ENCODE measurements at regions not wholly inside any gene's neighbourhood (a gene's known extent, or its start where the extent isn't known, plus 50 kb on each side); places are given as distances from the start of the nearest gene placed in this dataset.
"Not testable (repeated sequence)": the region's sequence is repeated elsewhere in the genome, so short reads cannot be mapped to it uniquely, and the experiment has no call there.

DNA sequence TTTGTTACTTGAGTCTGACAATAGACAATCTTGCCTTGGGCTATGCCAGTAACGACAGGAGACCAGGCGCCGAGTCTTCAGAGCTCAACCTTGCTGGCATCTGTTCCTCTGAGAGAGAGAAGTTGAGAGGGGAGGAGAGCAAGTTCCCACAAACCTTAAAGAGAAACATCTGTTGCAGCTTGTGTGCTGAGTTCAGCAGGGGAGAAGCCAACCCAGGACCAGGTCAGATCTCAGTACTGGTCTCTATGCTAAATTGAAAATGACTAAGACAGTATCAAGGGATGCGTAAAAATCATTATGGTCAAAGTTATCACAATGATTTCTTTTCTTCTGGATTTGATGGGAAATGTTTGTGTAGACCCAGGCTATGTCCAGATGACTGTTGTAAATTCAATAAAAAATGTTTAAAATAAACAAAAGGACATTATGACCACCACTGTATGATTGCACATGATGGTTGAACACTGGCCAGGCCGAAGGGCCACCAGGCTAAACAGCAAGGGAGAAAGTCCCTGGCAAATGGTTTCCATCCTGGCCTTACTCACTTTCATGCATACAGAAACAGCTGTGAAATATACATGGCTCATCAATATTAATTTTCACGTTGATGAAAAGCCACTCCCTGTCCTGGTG is 100.3 kb upstream of the PMAIP1 start:
- DNase-seq: no peak

DNA sequence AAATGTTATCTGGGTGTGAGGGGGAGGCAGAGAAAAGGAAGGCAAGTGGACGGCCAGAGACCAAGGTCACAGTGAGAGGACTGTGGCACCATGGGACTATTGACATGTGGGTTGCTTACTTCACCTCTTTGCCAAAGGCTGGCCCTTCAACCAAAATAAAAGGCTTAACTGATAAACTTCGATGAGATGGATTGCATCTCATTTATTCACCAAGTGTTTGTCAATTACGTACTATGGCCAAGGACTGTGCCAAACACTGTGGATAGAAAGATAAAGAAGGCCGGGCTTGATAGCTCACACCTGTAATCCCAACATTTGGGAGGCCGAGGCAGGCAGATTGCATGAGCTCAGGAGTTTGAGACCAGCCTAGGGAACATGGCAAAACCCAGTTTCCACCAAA is 98.7 kb upstream of the CCBE1 start:
- DNase-seq: no peak

DNA sequence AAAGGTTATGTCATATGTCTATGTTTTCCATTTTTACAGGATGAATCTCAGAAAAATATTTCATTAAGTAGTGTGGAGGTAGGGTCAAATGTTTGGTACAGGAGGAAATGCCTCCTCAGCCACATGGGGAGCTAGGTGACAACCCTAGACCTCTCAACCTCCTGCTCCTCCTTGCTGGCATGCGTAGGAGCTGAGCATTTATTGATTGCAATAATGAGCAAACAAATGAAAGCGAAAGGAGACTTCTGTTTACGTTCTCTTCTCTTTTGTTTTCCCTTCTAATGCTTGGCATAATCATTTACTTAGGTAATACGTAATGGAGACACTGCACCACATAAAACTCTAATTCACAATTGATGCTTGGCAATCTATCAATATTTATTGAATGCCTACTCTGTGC is 95.1 kb upstream of the CCBE1 start:
- no peak for DNase-seq

DNA sequence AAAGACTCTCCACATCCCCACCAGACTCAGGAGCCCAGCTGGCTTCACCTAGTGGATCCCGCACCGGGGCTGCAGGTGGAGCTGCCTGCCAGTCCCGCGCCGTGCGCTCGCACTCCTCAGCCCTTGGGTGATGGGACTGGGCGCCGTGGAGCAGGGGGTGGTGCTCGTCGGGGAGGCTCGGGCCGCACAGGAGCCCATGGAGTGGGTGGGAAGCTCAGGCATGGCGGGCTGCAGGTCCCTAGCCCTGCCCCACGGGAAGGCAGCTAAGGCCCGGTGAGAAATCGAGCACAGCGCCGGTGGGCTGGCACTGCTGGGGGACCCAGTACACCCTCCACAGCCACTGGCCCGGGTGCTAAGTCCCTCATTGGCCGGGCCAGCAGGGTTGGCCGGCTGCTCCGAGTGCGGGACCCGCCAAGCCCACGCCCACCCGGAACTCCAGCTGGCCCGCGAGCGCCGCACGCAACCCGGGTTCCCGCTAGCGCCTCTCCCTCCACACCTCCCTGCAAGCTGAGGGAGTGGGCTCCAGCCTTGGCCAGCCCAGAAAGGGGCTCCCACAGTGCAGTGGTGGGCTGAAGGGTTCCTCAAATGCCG is 93.2 kb upstream of the CCBE1 start:
- DNase-seq: not testable (repeated sequence)

DNA sequence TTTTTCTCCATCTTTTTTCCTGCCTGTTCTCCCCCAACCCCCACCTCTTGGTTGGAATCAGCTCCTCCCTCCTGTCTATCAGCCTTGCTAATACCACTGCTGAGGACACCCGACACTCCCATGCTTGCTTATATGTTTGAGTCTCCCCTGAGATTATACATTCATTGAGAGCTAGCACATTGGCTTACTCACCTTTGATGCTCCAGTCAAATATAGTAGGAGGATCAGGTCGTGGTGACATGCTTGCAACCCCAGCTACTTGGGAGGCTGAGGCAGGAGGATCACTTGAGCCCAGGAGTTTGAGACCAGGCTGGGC is 91.5 kb upstream of the CCBE1 start:
- no peak for DNase-seq

DNA sequence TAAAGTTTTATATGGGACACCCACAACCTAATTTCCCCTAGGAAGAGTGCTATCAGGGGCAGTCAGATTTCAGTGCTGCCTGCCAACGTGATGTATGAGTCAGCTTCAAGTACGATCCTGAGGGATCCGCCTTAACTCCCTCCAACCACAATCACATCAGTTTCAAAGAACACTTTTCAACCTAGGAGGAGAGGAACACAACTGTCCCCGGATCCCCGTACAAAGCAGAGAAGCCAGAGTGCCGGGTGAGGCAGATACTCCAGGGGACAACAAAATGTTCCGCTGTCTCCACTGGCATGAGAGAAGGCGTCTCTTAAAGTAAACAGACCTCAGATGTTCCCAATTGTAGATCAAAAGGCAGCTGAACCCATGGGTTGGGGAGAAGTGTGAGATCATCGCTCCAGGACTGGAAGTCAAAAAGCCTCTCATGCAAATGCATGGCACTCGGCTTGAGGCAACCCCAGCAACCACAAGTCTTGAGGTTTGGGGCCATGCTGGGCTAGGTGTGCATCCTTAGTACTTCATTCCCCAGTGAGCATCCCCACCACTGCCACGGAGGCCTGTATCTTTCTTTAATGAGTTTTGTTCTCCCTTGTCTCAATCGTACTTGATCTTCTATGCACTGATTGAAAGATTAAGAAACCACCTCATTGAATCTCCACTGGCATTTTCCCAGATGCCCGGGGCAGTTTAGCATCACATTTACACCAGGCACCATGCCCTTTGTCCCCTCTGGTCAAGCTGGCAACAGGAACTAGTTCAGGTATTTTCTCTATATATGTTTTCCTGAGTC is 91.0 kb upstream of the CCBE1 start:
- no peak for DNase-seq

DNA sequence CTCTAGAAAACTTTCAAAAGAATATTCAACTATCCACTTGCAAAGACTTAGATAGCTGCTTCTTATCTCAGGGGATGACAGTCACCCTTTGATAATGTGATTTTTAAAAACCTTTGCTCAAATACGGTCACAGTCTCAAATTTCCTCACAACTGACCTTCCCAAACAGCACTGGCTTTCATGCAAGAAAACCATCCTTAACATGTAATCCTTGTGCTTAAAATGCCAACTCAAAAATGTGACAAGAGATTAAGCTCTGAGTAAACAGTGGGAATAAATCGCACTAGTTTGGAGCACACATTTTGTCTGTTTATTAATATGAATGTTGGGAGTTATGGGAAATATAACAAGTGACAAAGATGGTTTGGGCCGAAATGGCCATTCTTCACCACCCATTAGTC is 87.5 kb upstream of the CCBE1 start:
- DNase-seq: no peak

DNA sequence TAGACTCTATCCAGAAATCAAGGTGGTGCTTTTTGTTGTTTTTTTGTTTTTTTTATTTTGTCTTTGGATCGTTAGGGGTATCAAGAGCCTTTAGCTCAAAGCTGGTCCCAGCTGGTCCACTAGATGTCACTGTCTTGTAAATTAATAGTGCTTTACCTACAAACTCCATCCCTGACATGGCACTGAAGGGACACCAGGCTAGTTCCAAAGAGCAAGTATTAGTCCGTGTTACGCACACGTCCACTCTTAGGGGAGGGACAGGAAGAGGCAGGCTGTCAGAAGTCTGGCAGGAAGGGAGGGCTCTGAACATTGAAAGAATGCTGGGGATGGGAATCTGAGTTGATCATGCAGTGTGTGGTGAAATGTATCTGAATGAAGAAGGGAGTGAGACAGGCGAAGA is 85.9 kb upstream of the CCBE1 start:
- no peak for DNase-seq

DNA sequence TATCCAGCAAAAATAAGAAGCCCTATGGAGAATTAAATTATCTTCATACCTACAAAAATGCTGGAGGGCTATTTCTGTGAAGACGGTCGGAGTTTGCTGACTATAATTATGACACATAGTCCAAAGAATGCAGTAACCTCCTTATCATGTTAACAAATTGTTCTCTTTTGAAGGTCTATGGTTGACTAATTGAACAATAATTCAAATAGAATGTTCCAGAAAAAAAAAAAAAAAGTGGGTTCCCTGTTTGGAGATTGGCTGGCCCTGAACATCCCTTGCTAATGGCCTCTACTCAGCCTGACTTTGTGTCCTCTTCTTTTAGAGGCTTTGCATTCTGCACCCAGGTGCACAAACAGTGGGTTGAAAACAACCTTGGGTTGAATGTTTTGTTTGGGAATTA is 82.8 kb upstream of the CCBE1 start:
- DNase-seq: no peak

DNA sequence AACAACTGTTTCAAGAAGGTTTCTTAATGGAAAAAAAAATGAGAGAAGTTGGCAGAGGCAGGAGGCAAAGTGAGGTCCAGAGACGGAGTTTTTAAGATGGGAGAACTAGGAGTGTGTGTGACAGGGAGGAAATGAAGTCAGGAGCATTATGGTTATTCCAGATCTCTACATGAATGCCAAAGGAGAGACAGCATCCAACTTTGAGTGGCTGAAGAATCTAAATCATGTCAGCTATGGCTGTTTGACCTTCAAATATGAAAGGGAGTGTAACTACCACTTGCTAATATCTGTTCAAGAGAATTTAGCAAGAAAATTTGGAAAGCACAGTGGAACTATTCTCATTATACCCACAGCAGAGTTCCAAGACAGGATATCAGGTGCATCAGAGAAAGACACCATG is 81.2 kb upstream of the CCBE1 start:
- no peak for DNase-seq

DNA sequence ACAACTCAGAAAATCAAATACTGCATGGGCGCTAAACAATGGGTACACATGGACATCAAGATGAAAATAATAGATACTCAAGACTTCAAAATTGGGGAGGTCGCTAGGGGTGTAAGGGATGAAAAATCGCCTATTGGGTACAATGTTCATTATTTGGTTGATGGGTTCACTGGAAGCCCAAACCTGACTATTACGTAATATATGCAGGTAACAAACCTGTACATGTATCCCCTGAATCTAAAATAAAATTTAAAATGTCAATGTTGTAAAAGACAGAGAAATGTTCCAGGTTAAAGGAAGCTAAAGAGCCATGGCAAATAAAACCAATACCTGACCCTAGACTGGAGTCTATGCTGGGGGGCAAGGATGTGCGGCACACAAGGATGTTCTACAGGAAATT is 80.4 kb upstream of the CCBE1 start:
- DNase-seq: no peak

DNA sequence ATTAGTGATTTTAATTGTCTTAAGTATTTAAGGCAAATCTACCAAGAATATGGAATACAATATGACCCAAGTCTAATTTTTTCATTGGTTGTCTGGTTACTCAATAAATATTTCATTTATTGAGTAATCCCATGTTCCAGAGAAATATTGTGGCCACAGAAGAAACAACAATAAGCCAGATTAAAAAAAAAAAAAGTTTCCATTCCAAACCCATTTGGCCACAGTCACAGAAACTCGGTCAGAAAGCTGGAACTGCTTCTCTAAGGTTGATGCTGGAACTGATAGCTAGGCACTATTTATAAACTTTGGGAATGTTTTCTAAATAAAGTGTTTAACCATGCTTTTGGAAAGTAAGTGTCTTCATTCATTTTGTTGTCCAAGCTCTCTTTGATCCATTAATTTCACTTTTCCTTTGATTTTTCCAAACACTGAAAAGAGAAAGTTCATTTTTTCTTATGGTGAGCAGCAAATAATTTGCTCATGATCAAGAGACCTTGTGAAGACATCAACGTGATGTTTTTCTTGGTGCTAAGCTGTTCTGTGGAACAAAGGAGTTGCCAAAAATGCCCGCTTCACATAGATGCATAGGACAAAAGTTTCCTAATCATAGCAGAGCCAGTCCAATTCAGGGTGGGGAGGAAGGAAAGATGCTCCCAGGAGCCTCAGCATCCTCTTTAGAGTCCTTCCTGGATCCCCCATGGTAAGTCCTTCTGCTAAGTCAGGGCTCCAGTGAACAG is 72.1 kb upstream of the CCBE1 start:
- DNase-seq: no peak

DNA sequence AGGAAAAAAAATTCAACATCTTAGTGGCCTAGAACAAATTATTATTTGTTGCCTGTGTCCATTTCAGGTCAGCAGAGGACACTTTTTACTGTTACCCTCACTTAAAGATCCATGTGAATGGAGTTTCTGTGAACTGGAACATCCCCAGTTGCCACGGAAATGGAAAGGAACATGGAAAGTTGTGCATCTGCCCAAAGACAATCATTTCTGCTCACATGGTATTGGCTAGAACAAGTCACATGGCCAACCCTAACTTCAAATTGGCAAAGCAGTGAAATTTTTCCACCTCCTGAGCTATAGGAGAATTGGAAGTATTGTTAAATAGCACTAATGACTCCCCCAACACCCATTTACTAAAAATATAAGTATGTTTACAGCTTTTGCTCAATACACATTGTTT is 71.2 kb upstream of the CCBE1 start:
- DNase-seq: no peak

DNA sequence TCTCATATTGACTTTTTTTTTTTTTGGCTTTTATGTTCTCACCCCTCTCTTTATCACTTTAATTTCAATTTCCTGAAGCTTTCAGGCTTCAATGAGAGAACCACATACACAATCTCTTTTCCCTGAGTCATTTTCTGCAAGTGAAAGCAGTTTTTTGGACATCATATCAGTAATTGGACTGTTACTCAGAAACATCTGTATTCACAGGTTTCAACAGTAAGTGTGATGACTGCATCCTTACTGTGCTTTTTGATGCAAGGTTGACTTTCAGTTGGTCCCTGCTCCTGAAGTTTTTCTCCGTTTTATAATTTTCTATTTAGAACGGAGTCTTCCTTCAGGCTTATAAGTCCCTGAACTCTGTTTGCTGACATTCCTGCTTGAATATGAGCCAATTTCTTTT is 70.5 kb upstream of the CCBE1 start:
- DNase-seq: no peak

DNA sequence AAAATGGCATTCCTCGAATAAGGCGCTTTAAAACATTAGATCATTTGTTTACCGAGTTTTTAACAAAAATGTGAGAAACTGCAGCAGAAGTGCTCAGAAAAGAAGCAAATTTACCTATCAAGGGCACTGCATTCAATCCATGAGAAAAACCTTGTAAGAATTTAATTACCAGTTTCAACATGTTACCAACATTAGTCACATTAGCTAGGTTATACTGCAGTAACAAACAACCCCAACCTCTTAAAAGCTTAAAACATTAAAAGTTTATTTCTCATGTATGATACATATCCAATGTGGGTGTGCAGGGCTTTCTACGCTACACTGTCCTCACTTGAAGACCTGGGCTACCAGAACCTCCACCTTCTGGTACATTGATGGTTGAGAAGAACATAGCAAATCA is 68.1 kb upstream of the CCBE1 start:
- DNase-seq: no peak

DNA sequence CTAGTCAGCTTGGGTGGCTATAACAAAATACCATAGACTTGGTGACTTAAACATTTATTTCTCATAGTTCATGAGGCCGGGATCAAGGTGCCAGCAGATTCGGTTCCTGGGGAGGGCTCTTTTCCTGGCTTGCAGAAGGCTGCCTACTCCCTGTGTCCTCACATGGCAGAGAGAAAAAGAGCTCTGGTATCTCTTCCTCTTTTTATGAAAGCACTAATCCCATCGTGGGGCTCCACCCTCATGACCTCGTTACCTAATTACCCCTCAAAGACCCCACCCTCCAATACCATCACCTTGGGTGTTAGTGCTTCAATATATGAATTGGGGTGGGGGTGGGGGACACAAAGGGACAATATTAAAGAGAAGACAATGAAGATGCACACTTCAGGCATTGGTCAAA is 67.1 kb upstream of the CCBE1 start:
- DNase-seq: no peak

DNA sequence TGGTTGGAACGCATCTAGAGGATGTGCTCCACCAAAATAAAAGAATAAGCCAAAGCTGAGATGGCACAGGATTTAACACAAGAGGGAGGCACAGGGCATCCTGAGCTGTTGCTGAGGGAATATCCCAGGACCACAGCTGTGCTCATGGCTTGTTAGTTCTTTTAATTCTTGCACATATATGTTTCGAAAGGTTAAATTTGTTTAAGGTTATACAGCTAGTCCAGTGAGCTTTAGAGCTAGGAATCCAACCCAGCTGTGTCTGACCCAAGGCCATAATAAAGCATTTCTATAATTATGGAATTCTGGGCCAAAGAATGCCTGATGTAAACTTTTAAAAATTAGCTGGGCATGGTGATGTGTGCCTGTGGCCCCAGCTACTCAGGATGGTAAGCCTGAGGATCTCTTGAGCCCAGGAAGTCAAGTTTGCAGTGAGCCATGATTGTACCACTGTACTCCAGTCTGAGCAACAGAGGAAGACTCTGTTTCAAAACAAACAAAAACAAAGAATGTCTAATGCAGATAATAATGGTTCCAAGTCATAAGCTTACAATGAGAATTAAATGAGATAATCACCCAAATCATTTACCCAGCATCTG is 66.4 kb upstream of the CCBE1 start:
- DNase-seq: no peak

DNA sequence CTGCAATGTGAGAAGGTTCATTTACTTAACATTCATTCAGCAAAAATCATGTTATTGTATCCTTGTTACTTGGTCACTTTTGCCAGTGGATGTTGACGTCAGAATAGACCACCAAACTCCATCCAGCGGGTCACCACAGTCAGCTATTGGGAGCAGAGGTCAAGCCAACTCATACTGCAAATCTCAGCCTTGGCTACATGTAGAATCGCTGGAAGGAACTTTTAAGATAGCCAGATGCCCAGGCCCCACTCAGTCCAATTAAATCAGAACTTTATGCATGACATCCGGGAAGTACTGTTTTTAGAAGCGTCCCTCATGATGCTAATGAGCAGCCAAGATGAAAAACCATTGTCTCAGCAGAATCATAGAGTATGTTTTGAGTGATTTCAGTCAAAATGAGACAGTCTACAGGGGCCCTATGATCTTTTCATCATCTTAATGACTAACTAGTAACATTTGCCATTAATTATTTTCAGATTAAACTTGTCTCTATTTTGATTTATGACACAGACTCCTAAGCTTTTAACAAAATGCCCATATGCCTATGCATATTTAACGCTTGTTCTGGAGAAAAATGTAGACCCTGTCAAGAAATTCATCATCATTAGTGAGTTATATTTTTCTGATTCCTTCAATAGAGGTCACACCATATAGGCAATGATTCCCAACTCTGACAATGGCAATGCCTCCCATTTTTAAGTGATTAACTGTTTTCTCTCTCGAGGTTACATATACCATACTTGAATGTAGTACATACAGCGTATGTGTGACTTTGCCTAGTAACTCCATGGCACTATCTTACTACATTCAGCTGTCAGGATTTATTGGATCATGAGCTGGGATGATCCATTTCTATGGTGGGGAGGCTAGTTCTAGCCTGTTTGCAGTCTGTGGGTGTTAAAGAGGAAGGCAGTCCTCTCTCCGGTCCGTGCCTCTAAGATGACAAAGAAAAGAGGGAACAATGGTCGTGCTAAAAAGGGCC is 63.7 kb upstream of the CCBE1 start:
- DNase-seq: no peak

DNA sequence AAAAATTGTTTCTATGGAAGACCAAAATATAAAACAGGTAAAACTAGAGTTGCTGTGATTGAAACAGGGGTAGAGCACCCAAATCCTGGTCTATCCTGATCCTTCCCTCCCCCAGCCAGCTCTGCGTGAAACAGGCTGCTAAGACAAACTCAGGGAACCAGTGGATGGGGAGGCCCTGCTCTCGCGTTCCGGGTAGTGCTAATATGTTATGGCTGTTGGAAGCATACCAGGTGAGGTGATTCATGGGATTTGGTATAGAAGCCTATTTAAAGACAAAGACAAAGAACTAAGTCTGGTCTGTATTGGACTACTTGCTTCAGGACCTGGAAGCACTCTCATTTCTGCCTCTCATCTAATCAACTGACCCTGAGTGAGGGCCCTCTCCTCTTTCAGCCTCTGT is 63.0 kb upstream of the CCBE1 start:
- no peak for DNase-seq

DNA sequence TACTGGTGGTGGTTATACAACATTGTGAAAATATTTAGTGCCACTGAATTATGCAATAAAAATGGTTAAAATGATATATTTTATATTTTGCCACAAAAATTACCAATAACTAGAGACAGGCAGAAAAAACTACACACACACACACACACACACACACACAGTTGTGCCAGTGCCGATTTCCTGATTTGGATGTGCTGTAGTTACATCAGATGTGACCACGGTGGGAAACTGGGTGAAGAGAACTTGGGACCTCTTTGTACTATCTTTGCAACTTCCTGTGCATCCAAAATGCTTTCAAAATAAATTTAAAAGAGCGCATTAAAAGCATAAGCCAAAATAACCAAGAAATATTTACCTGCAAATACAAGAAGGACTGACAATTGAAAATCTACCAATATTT is 61.6 kb upstream of the CCBE1 start:
- DNase-seq: no peak

DNA sequence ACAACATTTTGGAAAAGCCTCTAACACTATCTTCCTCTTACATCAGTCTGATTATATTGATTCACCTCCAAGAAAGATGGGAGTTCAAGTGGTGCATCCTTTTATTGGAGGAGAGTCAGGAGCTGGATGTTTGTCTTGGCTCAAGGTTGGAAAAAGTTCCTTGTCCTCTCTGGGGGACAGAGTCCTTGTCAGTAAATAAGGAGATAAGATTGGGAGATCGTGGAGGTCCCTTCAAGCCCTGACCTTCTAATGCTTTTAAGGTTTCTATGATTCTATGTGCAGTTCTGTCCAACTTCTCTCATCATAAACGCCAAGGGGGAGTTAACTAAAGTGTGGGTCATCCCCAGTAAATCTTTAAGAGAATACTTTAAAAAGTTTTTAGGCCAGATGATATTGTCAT is 60.9 kb upstream of the CCBE1 start:
- no peak for DNase-seq

DNA sequence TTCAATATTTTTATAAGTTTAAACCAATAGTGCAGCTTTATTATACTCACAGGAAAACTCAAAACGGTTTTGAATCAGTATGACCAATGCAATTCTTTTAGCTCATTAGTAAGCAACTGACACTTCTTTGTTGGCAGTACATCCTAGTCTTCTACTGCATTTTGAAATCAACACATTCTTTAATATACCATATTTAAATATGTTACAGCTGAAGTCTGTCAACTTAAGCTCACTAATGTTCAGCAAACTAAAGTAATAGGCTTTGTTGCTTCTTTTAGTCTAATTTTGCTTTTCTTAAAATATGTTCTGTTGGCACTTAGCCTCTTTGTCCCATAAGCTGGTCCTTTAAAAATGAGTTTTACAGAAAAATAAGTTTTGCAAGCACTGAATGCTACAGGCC is 55.4 kb upstream of the CCBE1 start:
- no peak for DNase-seq
